GM23248 (cell line): ENCODE measurements at regions not wholly inside any gene's neighbourhood (a gene's known extent, or its start where the extent isn't known, plus 50 kb on each side); places are given as distances from the start of the nearest gene placed in this dataset.

Source experiments
- EZH2 ChIP-seq: fragments of 200-600 bp; sonication (generic); IDR thresholded peaks from 2 replicates; pipeline ENCODE4 v1.6.1; 2018; ENCODE audit warnings: antibody characterized with exemption, mild to moderate bottlenecking; ENCODE audit not compliant: insufficient read depth, poor library complexity, severe bottlenecking
- EZH2phosphoT487 ChIP-seq: fragments of 200-600 bp; sonication (generic); IDR thresholded peaks from 2 replicates; pipeline ENCODE4 v1.6.1; 2018; ENCODE audit warnings: antibody characterized with exemption, moderate library complexity, mild to moderate bottlenecking, low read depth; ENCODE audit not compliant: insufficient read depth

DNA sequence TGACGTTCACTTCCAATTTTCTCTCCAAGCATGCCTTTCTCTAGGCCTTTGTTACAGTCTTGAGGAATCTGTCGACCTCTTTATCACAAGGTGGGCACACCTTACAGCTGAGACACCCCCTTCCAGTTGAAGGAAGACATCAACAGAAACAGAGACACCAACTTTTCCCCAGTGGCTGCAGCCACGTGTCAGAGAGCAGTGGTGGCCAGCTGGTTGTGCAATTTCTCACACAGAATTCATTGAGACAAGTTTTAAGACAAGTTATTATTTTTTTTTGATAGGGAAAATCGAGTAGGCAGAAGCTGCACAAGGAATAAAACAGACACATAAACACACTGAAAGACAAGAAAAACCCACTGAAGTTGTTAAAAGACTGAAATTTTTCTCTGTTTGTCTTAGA lies 436.7 kb upstream of the MDFIC2 start:
- TF ChIP-seq EZH2 = no peak
- TF ChIP-seq EZH2phosphoT487 = no peak
